Activated CD4-positive, alpha-beta T cell treated with anti-CD3 and anti-CD28 coated beads, Interleukin-2, amount 50 U/mL, for 4 hours (primary cell): ENCODE measurements at regions not wholly inside any gene's neighbourhood (a gene's known extent, or its start where the extent isn't known, plus 50 kb on each side); places are given as distances from the start of the nearest gene placed in this dataset.
"Not testable (repeated sequence)": the region's sequence is repeated elsewhere in the genome, so short reads cannot be mapped to it uniquely, and the experiment has no call there.

Experiments used
- DNase-seq, 2 experiments: peaks; one replicate each; pipeline ENCODE4 v3.0.0-alpha.2; 2020

GRCh38 chr13:106087201-106087600 is 448.3 kb downstream of the EFNB2 start:
- DNase-seq = no peak

DNA sequence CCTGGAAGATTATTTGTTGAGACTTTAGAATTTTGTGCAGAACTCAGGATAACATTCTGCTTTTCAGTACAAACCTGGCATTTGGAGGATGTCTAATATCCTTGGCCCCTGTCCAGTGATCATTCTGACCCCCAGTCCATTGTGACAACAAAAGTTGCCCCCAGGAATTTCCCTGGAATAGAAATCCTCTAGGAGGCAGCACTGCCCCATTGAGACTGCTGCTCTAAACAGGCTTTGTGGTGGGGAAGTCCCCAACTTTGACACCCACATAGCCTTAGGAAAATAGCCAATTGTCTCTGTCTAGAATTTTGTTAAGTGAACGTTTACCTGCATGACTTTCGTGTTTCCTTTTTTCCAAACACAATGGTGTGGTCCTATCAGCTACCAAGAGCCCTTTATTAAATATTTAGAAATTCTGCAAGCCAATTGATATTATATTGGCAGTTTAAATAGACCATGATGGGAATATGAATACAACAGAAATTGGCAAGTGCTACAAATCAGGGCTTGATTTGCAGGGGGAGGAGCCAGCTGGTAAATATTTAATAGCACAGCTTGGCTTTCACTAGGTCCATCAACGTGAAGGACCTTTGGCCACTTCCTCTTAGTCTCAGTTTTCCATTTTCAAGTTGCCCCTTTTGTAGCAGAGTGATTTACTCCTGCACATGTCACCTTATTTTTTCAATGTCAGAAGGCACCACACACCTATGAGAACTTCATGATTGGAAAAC is 451.7 kb downstream of the EFNB2 start:
- no peak for DNase-seq

GRCh38 chr13:106081221-106081620 is 454.2 kb downstream of the EFNB2 start:
- DNase-seq = not testable (repeated sequence)

DNA sequence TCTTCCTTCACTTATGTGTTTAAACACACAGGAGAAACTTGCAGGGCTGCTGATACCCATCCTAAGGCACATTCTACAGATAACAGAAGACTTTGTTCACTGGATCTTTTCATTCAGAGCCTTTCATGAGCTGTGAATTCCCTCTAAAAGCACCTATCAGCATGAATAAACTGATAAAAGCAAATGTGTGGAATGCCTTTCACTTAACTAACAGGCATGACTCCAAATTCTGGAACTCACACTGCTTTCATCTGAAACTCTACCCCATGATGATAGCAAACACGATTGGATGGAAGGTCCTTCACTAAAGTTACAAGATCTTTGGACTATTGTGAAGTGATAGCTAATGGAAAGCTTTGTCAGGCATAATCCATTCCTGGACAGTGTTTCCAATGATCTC is 457.3 kb downstream of the EFNB2 start:
- no peak for DNase-seq

- no peak for DNase-seq
Measured at GRCh38 chr13:106077017-106077416, 458.4 kb downstream of the EFNB2 start.

DNA sequence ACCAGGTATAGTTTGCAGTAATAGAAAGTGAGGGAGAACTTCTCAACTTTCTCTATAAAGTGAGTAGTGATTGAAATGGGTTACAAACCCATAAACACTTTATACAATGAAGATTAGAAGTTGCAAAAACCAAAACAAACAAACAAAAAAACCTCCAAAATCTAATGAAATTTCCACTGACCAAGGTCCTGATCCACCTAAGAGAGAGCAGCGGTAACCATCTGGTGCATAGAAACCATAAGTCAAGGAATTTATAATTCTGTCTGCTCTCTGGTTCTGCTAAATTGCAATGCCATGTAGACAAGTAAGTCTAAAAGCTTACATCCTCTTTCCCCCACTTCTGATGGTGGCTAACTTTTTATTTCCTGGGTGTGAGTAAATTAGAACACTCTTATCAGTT is 463.4 kb downstream of the EFNB2 start:
- DNase-seq = no peak

DNA sequence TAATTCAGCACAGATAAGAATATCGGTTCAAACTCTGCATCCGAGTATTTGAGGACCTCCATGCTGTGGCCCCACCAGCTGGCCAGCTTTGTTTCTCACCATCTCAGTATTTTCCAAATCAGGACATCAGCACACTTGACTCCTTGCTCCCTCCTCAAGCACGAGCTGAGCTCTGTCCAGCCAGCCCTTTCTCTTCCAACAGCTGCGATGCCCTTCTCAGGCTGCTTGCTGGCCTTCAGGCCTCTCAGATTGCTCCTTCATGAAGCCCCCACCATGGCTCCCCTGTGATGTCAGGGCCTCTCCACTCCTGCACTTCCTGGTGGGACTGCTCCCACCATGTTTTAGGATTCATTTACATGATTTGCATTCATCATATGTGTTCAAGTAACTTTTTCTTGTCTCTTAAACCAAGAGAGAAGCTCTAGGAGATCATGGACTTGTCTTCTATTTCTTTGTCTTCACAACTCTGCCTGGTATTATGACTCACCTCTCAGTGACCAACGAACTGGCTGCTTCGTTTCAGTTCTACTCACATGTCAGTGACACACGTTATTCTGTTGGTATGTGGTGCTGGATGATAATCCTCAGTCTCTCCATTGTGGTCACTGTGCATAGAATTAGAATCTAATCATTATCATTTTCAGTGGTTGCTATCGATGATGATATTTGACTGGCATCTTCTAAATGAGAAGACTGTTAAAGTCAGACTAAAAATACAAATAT is 471.7 kb downstream of the EFNB2 start:
- no peak for DNase-seq

- no peak for DNase-seq
Measured at GRCh38 chr13:106061781-106062180, 473.7 kb downstream of the EFNB2 start.

DNA sequence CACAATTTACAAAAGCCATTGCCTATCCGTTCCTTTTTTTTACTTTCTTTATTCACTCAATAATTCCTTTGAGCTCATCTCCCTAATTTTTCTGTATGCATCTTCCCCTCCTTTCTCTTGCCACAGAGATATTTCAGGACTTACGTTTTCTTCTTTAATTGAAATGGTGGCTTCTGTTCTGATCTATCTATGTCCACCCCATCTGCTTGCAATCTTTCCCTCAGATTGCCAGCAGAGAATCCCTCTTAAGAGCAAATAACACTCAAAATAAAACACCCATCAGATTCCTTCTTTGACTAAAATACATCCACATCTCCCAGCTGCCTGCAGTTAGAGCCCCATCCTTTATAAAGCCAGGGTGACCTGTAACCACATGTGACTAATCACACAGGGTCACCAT is 478.6 kb downstream of the EFNB2 start:
- no peak for DNase-seq

DNA sequence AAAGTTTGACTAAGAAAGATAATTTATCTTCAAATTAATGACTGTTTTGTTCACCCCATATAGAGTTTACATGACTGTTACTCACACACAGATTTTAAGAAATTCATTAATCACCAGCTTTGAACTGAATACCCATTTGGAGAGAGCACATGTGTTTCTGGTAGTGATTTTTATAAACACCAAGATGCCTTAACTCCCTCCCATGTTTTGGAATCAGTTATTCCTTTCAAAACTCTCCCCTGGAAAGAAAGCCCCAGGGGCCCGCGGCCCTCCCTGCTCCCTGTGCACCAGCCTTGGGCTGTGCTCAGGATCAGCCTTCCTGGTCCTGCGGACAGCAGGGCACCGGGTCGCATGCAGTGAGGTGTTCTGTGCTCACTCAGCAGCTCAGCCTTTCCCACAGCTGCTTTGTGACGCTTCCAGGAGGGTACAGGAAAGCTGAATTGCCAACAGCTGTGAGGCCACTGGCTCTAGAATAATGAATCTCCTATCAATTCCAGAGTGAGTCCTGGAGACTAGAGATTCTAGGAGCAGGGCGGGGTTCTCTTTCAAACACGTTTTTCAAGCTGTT is 483.2 kb downstream of the EFNB2 start:
- DNase-seq = no peak

DNA sequence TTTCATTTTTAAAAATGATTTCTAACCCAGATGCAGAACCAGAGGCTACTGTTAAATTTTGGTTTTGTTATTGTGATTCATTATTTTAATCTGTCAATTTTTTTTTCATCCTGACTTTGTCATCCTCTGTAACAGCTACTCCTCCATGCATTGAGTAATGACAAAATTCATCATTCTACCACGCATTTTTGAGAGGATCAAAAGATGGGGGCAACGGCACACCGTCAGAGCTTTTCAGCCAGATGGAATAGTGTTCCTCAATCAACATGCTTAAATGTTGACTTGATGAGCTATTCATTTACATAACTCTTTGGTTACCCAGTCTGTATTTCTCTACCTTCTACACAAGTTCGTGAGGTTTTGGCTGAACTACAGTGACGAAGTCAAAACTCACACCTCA is 486.3 kb downstream of the EFNB2 start:
- DNase-seq = no peak

GRCh38 chr13:106048386-106048785 is 487.1 kb downstream of the EFNB2 start:
- no peak for DNase-seq

DNA sequence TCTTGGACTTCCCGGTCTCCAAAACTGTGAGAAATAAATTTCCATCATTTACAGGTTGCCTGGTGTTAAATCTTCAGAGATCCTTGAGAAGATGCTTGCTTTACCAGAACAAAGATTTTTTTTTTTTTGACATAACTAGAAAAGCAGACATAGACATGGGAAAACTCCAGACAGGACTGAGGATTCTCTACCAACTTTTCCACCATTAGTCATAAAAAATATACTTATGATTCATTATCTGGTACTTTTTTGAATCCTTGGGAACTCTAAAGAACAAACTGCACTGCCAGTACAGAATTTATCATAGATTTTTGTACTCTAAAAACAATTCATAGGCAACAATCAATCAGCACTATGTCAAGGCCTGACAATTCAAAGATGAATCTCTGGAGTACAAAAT is 487.6 kb downstream of the EFNB2 start:
- DNase-seq = no peak

- DNase-seq = no peak
Measured at GRCh38 chr13:106042996-106043581, 492.4 kb downstream of the EFNB2 start.

GRCh38 chr13:106041445-106041844 is 494.0 kb downstream of the EFNB2 start:
- DNase-seq = no peak

DNA sequence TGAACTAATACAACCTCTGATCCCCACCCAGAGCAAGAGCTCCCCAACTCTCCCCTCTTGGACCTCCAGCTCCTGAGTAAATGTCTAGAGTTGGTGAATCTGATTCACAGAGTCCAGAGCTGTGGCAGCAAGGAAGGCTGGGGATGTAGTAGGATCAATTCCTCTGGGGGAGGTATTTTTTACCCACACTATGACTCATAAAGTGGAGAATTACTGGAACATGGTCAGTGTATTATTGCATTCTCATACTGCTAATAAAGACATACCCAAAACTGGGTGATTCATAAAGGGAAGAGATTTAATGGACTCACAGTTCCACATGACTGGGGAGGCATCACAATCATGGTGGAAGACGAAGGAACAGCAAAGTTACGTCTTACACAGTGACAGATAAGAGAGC is 496.7 kb downstream of the EFNB2 start:
- DNase-seq = no peak

- no peak for DNase-seq
Measured at GRCh38 chr13:106036870-106037269, 498.6 kb downstream of the EFNB2 start.

DNA sequence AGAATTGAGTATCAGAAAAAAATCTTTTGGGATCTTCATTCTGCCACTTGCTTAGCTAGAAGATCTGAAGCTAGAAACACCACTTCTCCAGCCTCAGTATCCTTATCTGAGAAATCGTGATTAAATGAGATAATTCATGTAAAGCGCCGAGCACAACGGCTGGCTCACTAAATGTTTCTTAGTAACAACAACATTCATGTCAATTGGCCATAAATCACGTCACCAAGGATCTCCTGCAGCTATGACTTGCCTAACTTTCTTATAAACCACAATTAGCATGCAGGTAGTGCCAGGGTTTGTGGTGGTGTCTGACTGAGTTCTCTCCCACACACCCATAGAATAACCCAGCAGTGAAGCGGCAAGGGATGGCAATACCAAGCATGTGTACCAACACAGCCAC is 501.3 kb downstream of the EFNB2 start:
- no peak for DNase-seq

- no peak for DNase-seq
Measured at GRCh38 chr13:106033659-106034058, 501.8 kb downstream of the EFNB2 start.

DNA sequence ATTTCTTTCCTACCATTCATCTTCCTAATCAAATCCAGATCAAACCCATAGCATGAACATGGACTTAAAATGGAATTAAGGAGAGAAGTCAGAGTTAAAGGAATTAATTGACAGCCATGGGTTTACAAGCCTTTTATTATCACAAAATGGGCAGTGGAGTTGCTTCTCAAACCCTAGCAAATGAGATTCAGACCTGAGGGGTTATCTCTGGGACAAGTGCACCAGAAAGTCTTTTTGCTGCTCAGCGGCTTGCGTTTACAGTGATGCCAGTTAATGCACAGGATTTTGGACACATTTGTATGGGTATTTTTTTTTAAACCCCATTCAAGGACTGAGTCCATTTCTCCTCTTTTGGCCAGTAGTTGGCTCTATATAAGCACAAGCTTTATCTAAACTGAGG is 503.0 kb downstream of the EFNB2 start:
- DNase-seq = no peak

DNA sequence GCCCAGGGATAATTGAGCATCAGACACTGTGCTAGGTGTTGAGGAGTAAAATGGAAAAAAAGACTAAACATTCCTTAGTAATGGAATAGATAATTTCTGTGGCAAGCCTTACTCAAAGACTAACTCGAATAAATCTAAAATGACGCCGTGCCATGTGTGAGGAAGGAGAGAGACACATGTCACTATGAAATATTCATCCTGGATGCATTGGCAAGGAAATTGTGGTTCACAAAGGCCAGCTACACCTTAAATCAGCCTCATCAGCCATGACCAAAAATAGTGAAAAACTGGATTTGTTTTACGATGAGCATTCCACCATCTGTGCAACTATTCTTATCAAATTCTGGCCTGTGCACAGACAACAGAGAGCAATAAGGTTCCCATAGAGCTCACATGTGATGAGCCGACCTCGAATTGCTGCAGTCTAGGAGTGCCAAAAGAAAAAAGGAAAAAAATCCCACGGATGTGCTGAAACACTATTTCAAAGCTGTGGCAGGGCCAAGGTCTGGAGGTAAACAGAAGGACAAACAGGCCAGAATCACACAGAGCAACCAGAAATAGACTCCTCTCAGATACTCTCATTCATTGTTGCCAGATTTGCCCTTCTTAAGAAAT is 505.7 kb downstream of the EFNB2 start:
- no peak for DNase-seq

GRCh38 chr13:106028911-106029310 is 506.6 kb downstream of the EFNB2 start:
- DNase-seq = no peak

DNA sequence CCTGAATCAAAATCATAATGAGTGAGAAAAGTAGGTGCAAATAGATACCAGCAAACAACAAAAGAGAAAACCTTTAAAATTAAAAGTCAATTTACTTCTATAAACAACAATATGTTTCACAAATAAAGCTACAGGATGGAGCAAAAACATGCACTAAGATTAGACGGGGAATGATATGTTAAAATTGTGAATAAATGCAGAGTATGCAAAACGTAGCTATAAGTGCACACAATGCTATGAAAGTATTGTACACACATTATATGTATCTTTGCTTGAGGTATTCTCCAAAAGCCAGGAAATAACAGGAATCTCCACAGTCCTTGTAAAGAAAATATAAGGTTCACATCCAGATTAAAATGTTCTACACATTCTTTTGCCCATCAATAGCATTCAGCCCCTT is 523.9 kb downstream of the EFNB2 start:
- DNase-seq = no peak

DNA sequence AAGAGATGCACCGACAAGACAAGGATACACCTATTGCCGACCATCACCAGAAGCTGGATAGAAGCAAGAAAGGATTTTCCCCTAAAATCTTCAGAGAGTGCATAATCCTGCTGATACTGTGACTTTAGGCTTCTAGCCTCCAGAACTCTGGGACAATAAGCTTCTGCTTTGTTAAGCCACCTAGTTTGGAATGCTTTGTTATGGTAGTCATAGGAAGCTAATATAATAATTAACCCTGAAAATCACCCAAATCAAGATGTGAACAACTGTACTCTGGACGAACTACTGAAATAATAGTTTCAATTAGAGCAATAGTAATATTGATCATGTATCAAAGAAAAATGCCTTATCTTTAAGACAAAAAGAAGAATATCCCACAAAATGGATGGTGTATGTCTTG is 524.6 kb downstream of the EFNB2 start:
- no peak for DNase-seq
